HCT116 (cell line): ENCODE measurements at regions not wholly inside any gene's neighbourhood (a gene's known extent, or its start where the extent isn't known, plus 50 kb on each side); places are given as distances from the start of the nearest gene placed in this dataset.

Experiments
- EGR1 ChIP-seq: IDR thresholded peaks from 2 replicates; pipeline ENCODE4 v1.6.1; 2012; ENCODE audit warnings: low read depth
- ELF1 ChIP-seq: IDR thresholded peaks from 2 replicates; pipeline ENCODE4 v1.6.1; 2012; ENCODE audit warnings: low read depth, borderline replicate concordance
- EZH2 ChIP-seq: fragments of 200-600 bp; sonication (generic); IDR thresholded peaks from 2 replicates; pipeline ENCODE4 v1.6.1; 2017; ENCODE audit warnings: antibody characterized with exemption, mixed run types
- JUND ChIP-seq: IDR thresholded peaks from 2 replicates; pipeline ENCODE4 v1.6.1; 2012
- POLR2A ChIP-seq: IDR thresholded peaks from 2 replicates; pipeline ENCODE4 v1.7.0; 2011; ENCODE audit warnings: borderline replicate concordance; ENCODE audit not compliant: insufficient read depth, insufficient read length; ENCODE audit errors: extremely low read depth
- POLR2AphosphoS5 ChIP-seq: IDR thresholded peaks from 2 replicates; pipeline ENCODE4 v1.6.1; 2011; ENCODE audit warnings: mild to moderate bottlenecking, low read depth, low read length, moderate library complexity
- SIN3A ChIP-seq: IDR thresholded peaks from 2 replicates; pipeline ENCODE4 v1.6.1; 2012; ENCODE audit warnings: low read depth
- YY1 ChIP-seq: IDR thresholded peaks from 2 replicates; pipeline ENCODE4 v1.6.1; 2011; ENCODE audit warnings: low read length, low read depth, moderate library complexity, mild to moderate bottlenecking; ENCODE audit not compliant: insufficient replicate concordance; ENCODE audit errors: extremely low read depth
- ZFX ChIP-seq: fragments of 450-650 bp; IDR thresholded peaks from 2 replicates; pipeline ENCODE4 v1.6.1; 2017
- TF ChIP-seq, protein P1 (sequence below), 3 experiments: fragments of 200-600 bp in 1 of 3; sonication (generic) in 1 of 3; IDR thresholded peaks in 2 of 3; conservative IDR thresholded peaks in 1 of 3; 2 replicates each; pipeline ENCODE4 v1.5.1; 2012 to 2017; ENCODE audit warnings: low read depth in 2 of 3, low read length in 2 of 3, antibody characterized with exemption in 1 of 3, borderline replicate concordance in 1 of 3, control low read depth in 1 of 3, mild to moderate bottlenecking in 1 of 3, mixed read lengths in 1 of 3, mixed run types in 1 of 3, moderate library complexity in 1 of 3; ENCODE audit not compliant: insufficient read depth in 1 of 3
- TF ChIP-seq, protein P2 (sequence below): IDR thresholded peaks from 2 replicates; pipeline ENCODE4 v1.6.1; 2012
- TF ChIP-seq, protein P3 (sequence below): IDR thresholded peaks from 2 replicates; pipeline ENCODE4 v1.6.1; 2012; ENCODE audit warnings: low read depth
- TF ChIP-seq, protein P4 (sequence below): IDR thresholded peaks from 2 replicates; pipeline ENCODE4 v1.6.1; 2012

DNA sequence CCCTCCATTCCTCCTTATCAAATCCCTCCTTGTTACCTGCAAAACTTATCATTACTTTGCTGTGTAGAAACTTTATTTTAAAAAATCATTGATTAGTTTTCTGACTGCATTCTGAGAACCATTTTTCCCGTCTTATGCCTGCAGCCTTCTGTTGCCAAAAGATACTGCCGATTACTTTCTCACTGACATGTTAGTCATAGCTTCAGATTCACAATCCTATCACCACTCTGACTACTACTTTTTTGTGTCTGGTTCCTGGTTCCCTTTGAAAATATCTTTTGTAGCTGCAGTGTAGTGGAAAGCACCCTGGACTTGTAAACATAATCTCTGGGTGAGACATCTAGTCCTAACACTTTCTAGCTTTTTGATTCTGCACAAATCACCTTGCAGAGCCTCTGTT lies 71.7 kb downstream of the NR2F1 start:
- TF ChIP-seq POLR2A (no peak), JUND (no peak), EZH2 (no peak), SIN3A (no peak), YY1 (no peak), EGR1 (no peak), POLR2AphosphoS5 (no peak), ELF1 (no peak), ZFX (no peak)
- TF ChIP-seq, protein P1, sequence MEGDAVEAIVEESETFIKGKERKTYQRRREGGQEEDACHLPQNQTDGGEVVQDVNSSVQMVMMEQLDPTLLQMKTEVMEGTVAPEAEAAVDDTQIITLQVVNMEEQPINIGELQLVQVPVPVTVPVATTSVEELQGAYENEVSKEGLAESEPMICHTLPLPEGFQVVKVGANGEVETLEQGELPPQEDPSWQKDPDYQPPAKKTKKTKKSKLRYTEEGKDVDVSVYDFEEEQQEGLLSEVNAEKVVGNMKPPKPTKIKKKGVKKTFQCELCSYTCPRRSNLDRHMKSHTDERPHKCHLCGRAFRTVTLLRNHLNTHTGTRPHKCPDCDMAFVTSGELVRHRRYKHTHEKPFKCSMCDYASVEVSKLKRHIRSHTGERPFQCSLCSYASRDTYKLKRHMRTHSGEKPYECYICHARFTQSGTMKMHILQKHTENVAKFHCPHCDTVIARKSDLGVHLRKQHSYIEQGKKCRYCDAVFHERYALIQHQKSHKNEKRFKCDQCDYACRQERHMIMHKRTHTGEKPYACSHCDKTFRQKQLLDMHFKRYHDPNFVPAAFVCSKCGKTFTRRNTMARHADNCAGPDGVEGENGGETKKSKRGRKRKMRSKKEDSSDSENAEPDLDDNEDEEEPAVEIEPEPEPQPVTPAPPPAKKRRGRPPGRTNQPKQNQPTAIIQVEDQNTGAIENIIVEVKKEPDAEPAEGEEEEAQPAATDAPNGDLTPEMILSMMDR (IDR thresholded peaks at IDR 0.05 in 2 of 3, conservative IDR thresholded peaks at IDR 0.05 in 1 of 3; ENCODE audit: borderline replicate concordance in 1 of 3, insufficient read depth in 1 of 3, low read depth in 2 of 3, low read length in 2 of 3), result no peak
- TF ChIP-seq, protein P2, sequence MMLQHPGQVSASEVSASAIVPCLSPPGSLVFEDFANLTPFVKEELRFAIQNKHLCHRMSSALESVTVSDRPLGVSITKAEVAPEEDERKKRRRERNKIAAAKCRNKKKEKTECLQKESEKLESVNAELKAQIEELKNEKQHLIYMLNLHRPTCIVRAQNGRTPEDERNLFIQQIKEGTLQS, result no peak
- TF ChIP-seq, protein P3, sequence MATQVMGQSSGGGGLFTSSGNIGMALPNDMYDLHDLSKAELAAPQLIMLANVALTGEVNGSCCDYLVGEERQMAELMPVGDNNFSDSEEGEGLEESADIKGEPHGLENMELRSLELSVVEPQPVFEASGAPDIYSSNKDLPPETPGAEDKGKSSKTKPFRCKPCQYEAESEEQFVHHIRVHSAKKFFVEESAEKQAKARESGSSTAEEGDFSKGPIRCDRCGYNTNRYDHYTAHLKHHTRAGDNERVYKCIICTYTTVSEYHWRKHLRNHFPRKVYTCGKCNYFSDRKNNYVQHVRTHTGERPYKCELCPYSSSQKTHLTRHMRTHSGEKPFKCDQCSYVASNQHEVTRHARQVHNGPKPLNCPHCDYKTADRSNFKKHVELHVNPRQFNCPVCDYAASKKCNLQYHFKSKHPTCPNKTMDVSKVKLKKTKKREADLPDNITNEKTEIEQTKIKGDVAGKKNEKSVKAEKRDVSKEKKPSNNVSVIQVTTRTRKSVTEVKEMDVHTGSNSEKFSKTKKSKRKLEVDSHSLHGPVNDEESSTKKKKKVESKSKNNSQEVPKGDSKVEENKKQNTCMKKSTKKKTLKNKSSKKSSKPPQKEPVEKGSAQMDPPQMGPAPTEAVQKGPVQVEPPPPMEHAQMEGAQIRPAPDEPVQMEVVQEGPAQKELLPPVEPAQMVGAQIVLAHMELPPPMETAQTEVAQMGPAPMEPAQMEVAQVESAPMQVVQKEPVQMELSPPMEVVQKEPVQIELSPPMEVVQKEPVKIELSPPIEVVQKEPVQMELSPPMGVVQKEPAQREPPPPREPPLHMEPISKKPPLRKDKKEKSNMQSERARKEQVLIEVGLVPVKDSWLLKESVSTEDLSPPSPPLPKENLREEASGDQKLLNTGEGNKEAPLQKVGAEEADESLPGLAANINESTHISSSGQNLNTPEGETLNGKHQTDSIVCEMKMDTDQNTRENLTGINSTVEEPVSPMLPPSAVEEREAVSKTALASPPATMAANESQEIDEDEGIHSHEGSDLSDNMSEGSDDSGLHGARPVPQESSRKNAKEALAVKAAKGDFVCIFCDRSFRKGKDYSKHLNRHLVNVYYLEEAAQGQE, result no peak
- TF ChIP-seq, protein P4, sequence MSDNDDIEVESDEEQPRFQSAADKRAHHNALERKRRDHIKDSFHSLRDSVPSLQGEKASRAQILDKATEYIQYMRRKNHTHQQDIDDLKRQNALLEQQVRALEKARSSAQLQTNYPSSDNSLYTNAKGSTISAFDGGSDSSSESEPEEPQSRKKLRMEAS, result no peak
